ENCODE measurements at regions not wholly inside any gene's neighbourhood (a gene's known extent, or its start where the extent isn't known, plus 50 kb on each side); places are given as distances from the start of the nearest gene placed in this dataset.

GRCh38 chr3:65070968-65071367 is 383.2 kb upstream of the ADAMTS9 start:
- TF ChIP-seq CTCF (IDR thresholded peaks at IDR 0.05) (no peak), POLR2A (IDR thresholded peaks at IDR 0.05) (no peak)

Data from thyroid gland (tissue), 4 donors.